ENCODE measurements at regions not wholly inside any gene's neighbourhood (a gene's known extent, or its start where the extent isn't known, plus 50 kb on each side); places are given as distances from the start of the nearest gene placed in this dataset.

GRCh38 chr3:76824658-76825240, 215.2 kb upstream of the ROBO2 start:
- TF ChIP-seq CTCF (IDR thresholded peaks at IDR 0.05) (no peak), POLR2A (IDR thresholded peaks at IDR 0.05) (no peak)
